HEK293T (cell line): ENCODE measurements at regions not wholly inside any gene's neighbourhood (a gene's known extent, or its start where the extent isn't known, plus 50 kb on each side); places are given as distances from the start of the nearest gene placed in this dataset.

ENCODE experiments used
- LEF1 ChIP-seq: fragments of 450-650 bp; IDR thresholded peaks from 2 replicates; pipeline ENCODE4 v1.6.1; 2017; ENCODE audit warnings: mild to moderate bottlenecking, borderline replicate concordance
- SP1 ChIP-seq: fragments of 450-650 bp; IDR thresholded peaks from 2 replicates; pipeline ENCODE4 v1.6.1; 2017

DNA sequence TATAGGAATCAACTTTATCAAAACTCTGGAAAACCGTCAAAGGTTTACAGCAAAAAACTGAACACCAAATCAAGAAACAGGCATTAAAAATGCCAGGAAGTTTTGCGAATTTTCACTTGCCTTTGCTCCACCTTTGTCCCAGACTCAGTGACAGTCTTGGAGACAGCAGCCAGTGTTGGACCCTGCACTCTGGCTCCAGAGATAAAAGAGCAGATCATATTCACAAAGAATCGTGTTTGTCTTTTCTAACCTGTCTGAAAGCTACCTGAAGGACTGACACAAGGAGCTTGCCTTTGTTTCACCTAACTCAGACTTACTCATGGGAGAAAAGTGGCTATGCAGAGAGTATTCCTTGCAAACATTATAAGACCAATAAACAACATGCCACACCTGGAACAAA lies 74.0 kb upstream of the TCF12 start:
- TF ChIP-seq SP1: no peak
- TF ChIP-seq LEF1: no peak
